Small intestine (tissue), 7 donors: ENCODE measurements at regions not wholly inside any gene's neighbourhood (a gene's known extent, or its start where the extent isn't known, plus 50 kb on each side); places are given as distances from the start of the nearest gene placed in this dataset.
"Not testable (repeated sequence)": the region's sequence is repeated elsewhere in the genome, so short reads cannot be mapped to it uniquely, and the experiment has no call there.

ENCODE experiments used
- DNase-seq, 2 donors: peaks; one replicate each; pipeline versions ENCODE4 v3.0.0 to v3.0.0-alpha.2; 2013
- FAIRE-seq: peaks from 2 replicates; lab custom pipeline; 2012; peaks lifted over from hg19 to GRCh38; lab: Jason Lieb, UNC
- H3K27ac ChIP-seq, 3 donors: one replicate each; pipeline ENCODE4 v1.5.1; 2013; ENCODE audit warnings: low read length in 2 of 3, mild to moderate bottlenecking in 2 of 3, control low read depth in 1 of 3, inconsistent platforms in 1 of 3, low read depth in 1 of 3, moderate library complexity in 1 of 3
- H3K27me3 ChIP-seq, 3 donors: one replicate each; pipeline ENCODE4 v1.6.1; 2013; ENCODE audit warnings: low read length in 3 of 3, inconsistent platforms in 1 of 3; ENCODE audit not compliant: control insufficient read depth in 3 of 3, insufficient read depth in 3 of 3
- H3K36me3 ChIP-seq, 3 donors: one replicate each; pipeline ENCODE4 v1.6.1; 2013; ENCODE audit warnings: low read length in 3 of 3, inconsistent platforms in 1 of 3, low read depth in 1 of 3, mild to moderate bottlenecking in 1 of 3, moderate library complexity in 1 of 3; ENCODE audit not compliant: control insufficient read depth in 3 of 3, insufficient read depth in 2 of 3
- H3K4me1 ChIP-seq, 3 donors: one replicate each; pipeline ENCODE4 v1.6.1; 2013; ENCODE audit warnings: low read length in 2 of 3, inconsistent platforms in 1 of 3, low read depth in 1 of 3, mild to moderate bottlenecking in 1 of 3, moderate library complexity in 1 of 3; ENCODE audit not compliant: control insufficient read depth in 3 of 3, insufficient read depth in 2 of 3
- H3K4me3 ChIP-seq, 3 donors: one replicate each; pipeline ENCODE4 v1.5.1; 2013; ENCODE audit warnings: low read length in 3 of 3, control low read depth in 1 of 3, inconsistent platforms in 1 of 3, low read depth in 1 of 3, mild to moderate bottlenecking in 1 of 3, moderate library complexity in 1 of 3
- H3K9me3 ChIP-seq, 2 donors: one replicate each; pipeline ENCODE4 v1.6.1; 2013; ENCODE audit warnings: low read depth in 1 of 2, low read length in 1 of 2; ENCODE audit not compliant: control insufficient read depth in 2 of 2, insufficient read depth in 1 of 2
- WGBS, 3 donors: extraction: QIAGEN DNeasy Blood & Tissue Kit; methylation state at CpG; one replicate each; pipeline ENCODE4 v1.1.7; 2013; 5-methylcytosine and 5-hydroxymethylcytosine counted together
- donor health status: healthy with polysubstance abuse.
- donor health status: control.
- donor health status: control.
- donor health status: Bipolar disorder and iron deficiency.
- donor health status: healthy.

DNA sequence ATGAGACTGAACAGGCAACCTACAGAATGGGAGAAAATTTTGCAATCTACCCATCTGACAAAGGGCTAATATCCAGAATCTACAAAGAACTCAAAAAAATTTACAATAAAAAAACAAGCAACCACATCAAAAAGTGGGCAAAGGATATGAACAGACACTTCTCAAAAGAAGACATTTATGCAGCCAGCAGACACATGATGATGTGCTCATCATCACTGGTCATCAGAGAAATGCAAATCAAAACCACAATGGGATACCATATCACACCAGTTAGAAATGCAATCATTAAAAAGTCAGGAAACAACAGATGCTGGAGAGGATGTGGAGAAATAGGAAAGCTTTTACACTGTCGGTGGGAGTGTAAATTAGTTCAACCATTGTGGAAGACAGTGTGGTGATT, 51.7 kb upstream of the PAXBP1 start:
- not testable (repeated sequence) for H3K27me3 ChIP-seq, H3K36me3 ChIP-seq, H3K27ac ChIP-seq, H3K4me1 ChIP-seq, DNase-seq, FAIRE-seq, H3K4me3 ChIP-seq, H3K9me3 ChIP-seq
- WGBS, 3 donors: 92 to 97% (median 94%) methylated on average over 1 of the region's 1 CpG

DNA sequence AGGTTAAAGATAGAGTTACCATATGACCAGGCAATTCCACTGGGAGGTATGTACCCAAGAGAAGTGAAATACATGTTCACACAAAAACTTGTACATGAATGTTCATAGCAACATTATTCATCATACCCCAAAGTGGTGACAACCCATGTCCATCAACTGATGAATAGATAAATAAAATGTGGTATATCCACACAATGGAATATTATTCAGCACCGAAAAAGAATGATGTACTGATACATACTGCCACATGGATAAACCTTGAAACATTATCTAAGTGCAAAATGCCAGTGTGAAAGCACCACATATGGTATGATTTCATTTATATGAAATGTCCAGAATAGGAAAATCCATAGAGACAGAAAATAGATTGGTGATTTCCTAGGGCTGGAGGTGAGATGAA, 53.4 kb upstream of the PAXBP1 start:
- Histone ChIP-seq H3K27me3 (no peaks in the 10 kb centered on the region), H3K4me1 (no peaks in the 10 kb centered on the region), H3K9me3 (no peaks in the 10 kb centered on the region), H3K36me3 (no peaks in the 10 kb centered on the region), H3K27ac (no peak overlapping the region), H3K4me3 (no peak overlapping the region)
- no peak for DNase-seq
- FAIRE-seq: no peak
- 93 to 95% (median 93%) methylated on average over 1 of the region's 1 CpG for WGBS, 3 donors

DNA sequence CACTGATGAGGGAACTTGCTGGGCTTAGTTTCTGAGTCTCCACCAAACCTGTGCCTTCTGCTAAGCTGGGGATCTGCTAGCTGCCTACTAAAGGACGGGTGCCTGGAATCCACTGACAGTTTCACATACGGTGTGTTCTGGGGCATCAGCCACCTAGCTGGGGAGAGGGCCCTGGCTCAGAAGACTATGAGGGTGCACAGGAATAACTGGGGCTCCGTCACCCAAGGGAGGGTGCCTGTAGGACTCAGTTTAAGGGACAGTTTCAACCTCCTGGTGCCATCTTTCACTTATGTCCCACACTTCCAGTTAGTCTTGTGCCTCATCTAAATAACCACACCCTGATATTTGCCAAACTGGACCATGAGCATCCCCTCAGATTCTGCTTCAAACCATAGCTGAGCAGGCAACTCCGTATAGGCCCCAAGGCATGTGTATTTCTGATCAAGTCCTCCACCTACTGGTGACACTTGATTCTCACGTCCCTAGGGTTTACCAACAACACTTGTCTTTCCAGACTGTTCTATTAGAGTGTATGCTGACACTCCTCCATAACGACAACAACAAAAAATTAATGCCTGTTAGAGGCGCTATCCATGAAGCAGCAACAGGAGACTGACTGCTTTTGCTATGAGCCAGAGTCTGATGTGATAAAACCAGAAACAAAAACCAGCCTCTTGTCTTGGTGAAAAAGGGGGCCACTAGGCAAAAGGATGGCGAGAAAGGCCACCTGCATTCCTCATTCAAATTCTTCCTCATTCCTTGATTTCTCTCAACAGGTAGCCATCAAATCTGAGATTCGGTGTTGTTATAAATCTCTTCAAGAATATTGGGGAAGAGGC, 55.0 kb upstream of the PAXBP1 start:
- no peaks in the 10 kb centered on the region for H3K9me3 ChIP-seq
- no peak for FAIRE-seq
- WGBS, 3 donors: 43 to 52% (median 47%) methylated on average over 9 of the region's 9 CpGs
- no peaks in the 10 kb centered on the region for H3K4me1 ChIP-seq
- H3K36me3 ChIP-seq: no peaks in the 10 kb centered on the region
- no peak overlapping the region for H3K27ac ChIP-seq
- no peaks in the 10 kb centered on the region for H3K27me3 ChIP-seq
- DNase-seq: peak; percentile 71 to 76
- H3K4me3 ChIP-seq: no peak overlapping the region

DNA sequence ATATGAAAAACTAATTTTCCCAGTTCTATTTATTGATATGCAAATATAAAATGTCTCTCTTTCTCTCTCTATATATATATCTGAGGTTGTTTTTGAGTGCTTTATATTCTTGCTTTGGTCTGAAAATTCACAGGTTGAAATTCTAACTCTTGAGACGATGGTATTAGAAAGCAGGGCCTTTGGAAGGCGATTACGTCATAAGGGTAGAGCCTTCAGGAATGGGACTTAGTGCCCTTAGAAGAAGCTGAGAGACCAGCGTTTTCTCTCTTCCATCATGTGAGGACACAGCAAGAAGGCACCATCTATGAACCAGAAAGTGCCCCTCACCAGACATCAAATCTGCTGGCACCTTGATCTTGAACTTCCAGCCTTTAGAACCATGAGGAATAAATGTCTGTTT, 57.4 kb upstream of the PAXBP1 start:
- DNase-seq (no peak), FAIRE-seq (no peak)
- Histone ChIP-seq H3K9me3 (no peaks in the 10 kb centered on the region), H3K27me3 (no peaks in the 10 kb centered on the region), H3K27ac (no peak overlapping the region), H3K36me3 (no peaks in the 10 kb centered on the region), H3K4me1 (no peaks in the 10 kb centered on the region), H3K4me3 (no peak overlapping the region)
- 74 to 89% (median 74%) methylated on average over 4 of the region's 4 CpGs for WGBS, 3 donors

DNA sequence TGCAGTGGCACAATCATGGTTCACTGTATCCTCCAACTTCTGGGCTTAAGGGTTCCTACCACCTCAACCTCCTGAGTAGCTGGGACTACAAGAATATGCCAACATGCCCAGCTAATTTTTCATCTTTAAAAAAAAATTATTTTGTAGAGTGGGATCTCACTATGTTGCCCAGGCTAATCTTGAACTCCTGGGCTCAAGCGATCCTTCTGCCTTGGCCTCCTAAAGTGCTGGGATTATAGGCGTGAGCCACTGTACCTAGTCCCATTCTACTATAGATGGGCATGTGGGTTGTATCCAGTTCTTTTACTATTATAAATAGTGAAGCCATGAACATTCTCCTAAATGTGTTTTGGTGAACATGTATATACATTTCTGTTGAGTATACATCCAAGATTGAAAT, 57.9 kb upstream of the PAXBP1 start:
- H3K9me3 ChIP-seq: no peaks in the 10 kb centered on the region
- 96 to 98% (median 96%) methylated on average over 2 of the region's 2 CpGs for WGBS, 3 donors
- H3K4me3 ChIP-seq: no peak overlapping the region
- H3K36me3 ChIP-seq: no peaks in the 10 kb centered on the region
- no peak overlapping the region for H3K27ac ChIP-seq
- FAIRE-seq: no peak
- no peak for DNase-seq
- no peaks in the 10 kb centered on the region for H3K27me3 ChIP-seq
- H3K4me1 ChIP-seq: no peaks in the 10 kb centered on the region

DNA sequence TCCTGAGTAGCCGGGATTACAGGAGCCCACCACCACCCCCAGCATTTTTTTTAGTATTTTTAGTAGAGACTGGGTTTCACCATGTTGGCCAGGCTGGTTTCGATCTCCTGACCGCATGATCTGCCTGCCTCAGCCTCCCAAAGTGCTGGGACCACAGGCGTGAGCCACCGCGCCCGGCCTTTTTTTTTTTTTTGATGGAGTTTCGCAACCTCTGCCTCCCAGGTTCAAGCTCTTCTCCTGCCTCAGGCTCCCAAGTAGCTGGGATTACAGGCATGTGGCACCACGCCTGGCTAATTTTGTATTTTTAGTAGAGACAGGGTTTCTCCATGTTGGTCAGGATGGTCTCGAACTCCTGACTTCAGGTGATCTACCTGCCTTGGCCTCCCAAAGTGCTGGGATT, 60.2 kb upstream of the PAXBP1 start:
- WGBS, 3 donors: 85 to 94% (median 90%) methylated on average over 10 of the region's 10 CpGs
- H3K4me1 ChIP-seq, H3K27me3 ChIP-seq, H3K27ac ChIP-seq, DNase-seq, H3K9me3 ChIP-seq, H3K4me3 ChIP-seq, H3K36me3 ChIP-seq, FAIRE-seq: not testable (repeated sequence)

DNA sequence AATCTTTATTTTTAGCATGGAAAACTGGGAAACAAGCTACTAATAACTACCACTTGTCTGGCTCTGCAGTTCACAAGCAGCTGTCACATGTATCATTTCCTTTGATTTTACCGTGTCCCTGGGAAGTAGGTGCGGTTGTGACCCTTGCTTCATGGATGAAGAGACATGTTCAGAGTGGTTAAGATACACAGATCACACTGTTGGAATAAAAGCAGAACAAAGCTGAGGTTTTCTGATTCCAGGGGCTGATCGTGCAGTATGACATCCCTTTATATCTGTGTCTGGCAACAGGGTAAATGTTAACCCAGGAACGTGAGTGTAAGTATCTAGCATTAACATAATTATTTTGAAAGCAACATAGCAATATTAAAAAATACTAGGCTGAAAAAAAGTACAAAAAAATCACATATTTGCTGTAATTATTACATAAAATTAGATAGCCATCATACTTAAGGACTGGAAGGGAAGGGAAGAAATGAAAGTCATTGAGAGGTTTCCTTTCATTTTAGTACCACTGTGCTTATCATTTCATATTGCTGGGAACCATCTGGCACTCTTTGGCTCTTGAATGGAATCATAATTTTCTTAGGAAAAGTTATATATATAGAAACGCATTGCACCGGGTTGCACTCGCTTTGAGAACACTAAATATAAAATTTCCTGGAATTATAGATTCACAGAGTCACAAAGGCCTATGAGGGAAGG, 62.8 kb upstream of the PAXBP1 start:
- Histone ChIP-seq H3K27ac (no peak overlapping the region), H3K9me3 (peaks cover 0 to 3% of the 10 kb centered on the region in 2 donors), H3K36me3 (no peaks in the 10 kb centered on the region), H3K27me3 (peaks cover 0 to 2% (median 0%) of the 10 kb centered on the region in 3 donors), H3K4me1 (no peaks in the 10 kb centered on the region), H3K4me3 (no peak overlapping the region)
- 60 to 77% (median 74%) methylated on average over 7 of the region's 7 CpGs for WGBS, 3 donors
- DNase-seq (peak in 1 of 2 donors; percentile 7), FAIRE-seq (no peak)

DNA sequence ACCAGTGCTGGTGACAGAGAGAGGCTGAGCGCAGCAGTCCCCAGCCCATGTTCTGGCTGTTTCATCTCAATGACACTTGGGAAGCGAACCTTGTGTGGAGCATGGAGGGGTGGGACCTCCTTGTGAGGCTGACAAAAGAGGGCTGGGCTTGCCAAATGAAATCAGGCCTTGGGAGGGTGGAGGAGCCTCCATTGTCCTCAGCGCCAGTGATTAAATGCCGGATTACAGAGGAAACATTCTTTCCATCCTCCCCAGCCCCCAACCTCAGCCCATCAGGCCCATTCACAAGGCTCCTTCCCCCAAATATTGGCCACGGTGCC, 63.3 kb upstream of the PAXBP1 start:
- FAIRE-seq: no peak
- WGBS, 3 donors: 70 to 88% (median 84%) methylated on average over 5 of the region's 5 CpGs
- peaks cover 0 to 3% of the 10 kb centered on the region in 2 donors for H3K9me3 ChIP-seq

More for the DNA sequence above, 63.3 kb upstream of the PAXBP1 start:
- Histone ChIP-seq H3K4me1 (no peaks in the 10 kb centered on the region), H3K27ac (no peak overlapping the region), H3K36me3 (no peaks in the 10 kb centered on the region), H3K27me3 (peaks cover 0 to 4% (median 0%) of the 10 kb centered on the region in 3 donors), H3K4me3 (no peak overlapping the region)
- no peak for DNase-seq
